OCI-LY7 (cell line): ENCODE measurements at regions not wholly inside any gene's neighbourhood (a gene's known extent, or its start where the extent isn't known, plus 50 kb on each side); places are given as distances from the start of the nearest gene placed in this dataset.

Experiments
- BruUV-seq: library from RNA; stranded (reverse); fragments of 400-500 nt; replicated peaks from 2 replicates; lab custom pipeline; 2021; lab: Mats Ljungman, UMichigan
- CTCF ChIA-PET: fragments of 300-600 bp; sonication (Branson Sonifier 250); formaldehyde crosslinking; loops from one replicate; lab custom pipeline; 2022; ENCODE audit warnings: antibody characterized with exemption; ENCODE audit not compliant: unreplicated experiment; lab: Charles Lee
- POLR2A ChIA-PET: fragments of 300-600 bp; sonication (Branson Sonifier 250); formaldehyde crosslinking; loops from one replicate; lab custom pipeline; 2022; ENCODE audit warnings: antibody characterized with exemption; lab: Charles Lee
- DNase-seq: peaks from one replicate; pipeline ENCODE4 v3.0.0-alpha.2; 2015; ENCODE audit warnings: low spot score
- H2AFZ ChIP-seq: fragments of 200-600 bp; sonication (generic), shearing (Covaris generic); 2 replicates; pipeline ENCODE4 v1.6.1; 2014; ENCODE audit warnings: mild to moderate bottlenecking, antibody characterized with exemption, low read length, moderate library complexity
- H3K27ac ChIP-seq: fragments of 200-600 bp; sonication (generic); 2 replicates; pipeline ENCODE4 v1.5.1; 2014; ENCODE audit warnings: mixed run types, low read depth, mild to moderate bottlenecking, moderate library complexity, low read length, inconsistent platforms; ENCODE audit not compliant: poor library complexity, severe bottlenecking
- H3K36me3 ChIP-seq: fragments of 200-600 bp; sonication (generic); 2 replicates; pipeline ENCODE4 v1.6.1; 2014; ENCODE audit warnings: mild to moderate bottlenecking, antibody characterized with exemption, low read length, moderate library complexity, mixed read lengths; ENCODE audit not compliant: insufficient read depth
- H3K4me1 ChIP-seq: fragments of 200-600 bp; sonication (generic); 2 replicates; pipeline ENCODE4 v1.5.1; 2014; ENCODE audit warnings: mild to moderate bottlenecking, low read length; ENCODE audit not compliant: insufficient read depth, poor library complexity, severe bottlenecking
- H3K4me2 ChIP-seq: fragments of 200-600 bp; sonication (generic); 2 replicates; pipeline ENCODE4 v1.6.1; 2014; ENCODE audit warnings: mild to moderate bottlenecking, low read length
- H3K4me3 ChIP-seq: fragments of 200-600 bp; sonication (generic); 2 replicates; pipeline ENCODE4 v1.5.1; 2014; ENCODE audit warnings: mild to moderate bottlenecking, low read depth, low read length; ENCODE audit not compliant: poor library complexity, severe bottlenecking
- H3K79me2 ChIP-seq: fragments of 200-600 bp; sonication (generic); 2 replicates; pipeline ENCODE4 v1.6.1; 2016; ENCODE audit warnings: low read depth, mild to moderate bottlenecking, low read length, moderate library complexity, mixed read lengths; ENCODE audit not compliant: insufficient read depth
- H3K9me2 ChIP-seq: fragments of 200-600 bp; sonication (generic); 2 replicates; pipeline ENCODE4 v1.6.1; 2016; ENCODE audit warnings: mild to moderate bottlenecking, low read length, mixed read lengths; ENCODE audit not compliant: insufficient read depth
- H3K9me3 ChIP-seq: fragments of 200-600 bp; sonication (generic); 2 replicates; pipeline ENCODE4 v1.6.1; 2014; ENCODE audit warnings: mild to moderate bottlenecking, mixed run types, low read length, mixed read lengths
- H4K20me1 ChIP-seq: fragments of 200-600 bp; sonication (generic); 2 replicates; pipeline ENCODE4 v1.6.1; 2014; ENCODE audit warnings: mild to moderate bottlenecking, antibody characterized with exemption, low read length, moderate library complexity, mixed read lengths; ENCODE audit not compliant: insufficient read depth
- EZH2phosphoT487 ChIP-seq: fragments of 200-600 bp; sonication (generic); IDR thresholded peaks from 2 replicates; pipeline ENCODE4 v1.6.1; 2018; ENCODE audit warnings: low read depth, borderline replicate concordance, mild to moderate bottlenecking, mixed run types, antibody characterized with exemption, low read length, moderate library complexity, mixed read lengths
- intact Hi-C: fragments of 100-400 bp; cut with micrococcal nuclease; formaldehyde crosslinking; loops from one replicate; pipeline ENCODE4 v1.10.0; 2022; ENCODE audit not compliant: unreplicated experiment
- TF ChIP-seq, protein P1 (sequence below): fragments of 200-600 bp; sonication (generic); conservative IDR thresholded peaks from 2 replicates; pipeline ENCODE4 v1.5.1; 2014; ENCODE audit warnings: mild to moderate bottlenecking, antibody characterized with exemption, low read length, moderate library complexity, mixed read lengths

GRCh38 chr2:181397331-181397730, 59.9 kb upstream of the ITGA4 start:
- H3K27ac ChIP-seq, result no peak overlapping the region
- intact Hi-C loops, result no loop called here
- BruUV-seq, result no TSS peak
- H3K79me2 ChIP-seq, result no peaks in the 10 kb centered on the region
- ChIA-PET CTCF (no interaction called here), POLR2A (interaction anchor here (1.0 to 2.0 kb wide), 4 partner anchors 10 to 86 kb away, joined by 4 to 8 read pairs (median 4); no protein-coding TSS in a partner anchor)
- H2AFZ ChIP-seq, result no peak overlapping the region
- no peaks in the 10 kb centered on the region for H3K36me3 ChIP-seq
- TF ChIP-seq, protein P1, sequence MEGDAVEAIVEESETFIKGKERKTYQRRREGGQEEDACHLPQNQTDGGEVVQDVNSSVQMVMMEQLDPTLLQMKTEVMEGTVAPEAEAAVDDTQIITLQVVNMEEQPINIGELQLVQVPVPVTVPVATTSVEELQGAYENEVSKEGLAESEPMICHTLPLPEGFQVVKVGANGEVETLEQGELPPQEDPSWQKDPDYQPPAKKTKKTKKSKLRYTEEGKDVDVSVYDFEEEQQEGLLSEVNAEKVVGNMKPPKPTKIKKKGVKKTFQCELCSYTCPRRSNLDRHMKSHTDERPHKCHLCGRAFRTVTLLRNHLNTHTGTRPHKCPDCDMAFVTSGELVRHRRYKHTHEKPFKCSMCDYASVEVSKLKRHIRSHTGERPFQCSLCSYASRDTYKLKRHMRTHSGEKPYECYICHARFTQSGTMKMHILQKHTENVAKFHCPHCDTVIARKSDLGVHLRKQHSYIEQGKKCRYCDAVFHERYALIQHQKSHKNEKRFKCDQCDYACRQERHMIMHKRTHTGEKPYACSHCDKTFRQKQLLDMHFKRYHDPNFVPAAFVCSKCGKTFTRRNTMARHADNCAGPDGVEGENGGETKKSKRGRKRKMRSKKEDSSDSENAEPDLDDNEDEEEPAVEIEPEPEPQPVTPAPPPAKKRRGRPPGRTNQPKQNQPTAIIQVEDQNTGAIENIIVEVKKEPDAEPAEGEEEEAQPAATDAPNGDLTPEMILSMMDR, result no peak
- no peak for TF ChIP-seq EZH2phosphoT487
- peaks cover 14% of the 10 kb centered on the region for H3K4me1 ChIP-seq
- H3K9me3 ChIP-seq, result no peaks in the 10 kb centered on the region
- no peaks in the 10 kb centered on the region for H4K20me1 ChIP-seq
- no peak overlapping the region for H3K4me2 ChIP-seq
- no peaks in the 10 kb centered on the region for H3K9me2 ChIP-seq
- no peak overlapping the region for H3K4me3 ChIP-seq
- no peak for DNase-seq

DNA sequence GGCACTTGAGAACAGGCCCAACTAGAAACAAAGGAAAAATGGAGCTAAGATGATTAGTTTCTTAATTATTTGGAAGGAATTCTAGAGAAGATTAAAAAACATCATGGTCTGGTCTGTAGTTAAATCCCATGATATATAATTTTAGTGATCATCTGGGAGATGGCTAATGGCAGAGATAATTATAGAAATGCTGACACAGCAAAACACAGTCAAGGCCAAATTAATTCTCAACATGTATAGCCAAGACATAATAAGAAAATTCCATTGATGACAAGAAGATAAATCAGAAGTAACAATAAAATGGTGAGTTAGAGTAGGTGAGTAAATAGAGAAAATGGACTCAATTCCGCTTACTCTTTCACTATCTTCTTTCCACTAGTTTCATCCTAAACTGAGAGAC, 59.2 kb upstream of the ITGA4 start:
- ChIA-PET POLR2A (interaction anchor here (0.6 to 2.0 kb wide), 9 partner anchors 8 to 90 kb away, joined by 3 to 8 read pairs (median 4); no protein-coding TSS in a partner anchor), CTCF (no interaction called here)
- no TSS peak for BruUV-seq
- no peak overlapping the region for H2AFZ ChIP-seq
- TF ChIP-seq, protein P1, result no peak
- no peak for TF ChIP-seq EZH2phosphoT487
- intact Hi-C loops, result no loop called here
- no peak overlapping the region for H3K4me2 ChIP-seq
- no peak overlapping the region for H3K4me3 ChIP-seq
- no peak for DNase-seq
- no peaks in the 10 kb centered on the region for H4K20me1 ChIP-seq
- no peaks in the 10 kb centered on the region for H3K9me3 ChIP-seq
- no peaks in the 10 kb centered on the region for H3K9me2 ChIP-seq
- H3K4me1 ChIP-seq, result peaks cover 14% of the 10 kb centered on the region
- no peak overlapping the region for H3K27ac ChIP-seq
- H3K79me2 ChIP-seq, result no peaks in the 10 kb centered on the region
- no peaks in the 10 kb centered on the region for H3K36me3 ChIP-seq

DNA sequence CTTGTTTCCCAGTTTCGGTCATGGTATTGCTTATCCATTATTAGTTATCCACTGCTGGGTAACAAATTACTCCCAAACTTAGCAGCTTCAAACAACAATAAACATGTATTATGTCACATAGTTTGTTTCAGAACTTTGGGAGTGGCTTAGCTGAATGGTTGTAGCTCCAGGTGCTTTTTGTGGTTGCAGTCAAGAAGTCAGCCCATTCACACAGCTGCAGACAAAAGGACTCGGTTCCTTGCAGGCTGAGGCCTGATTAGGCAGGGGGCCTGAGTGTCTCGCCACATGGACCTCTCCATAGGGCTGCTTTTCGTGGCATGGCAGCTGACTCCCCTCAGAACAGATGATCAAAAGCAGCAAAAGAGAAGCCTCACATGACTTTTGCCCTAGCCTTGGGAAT, 58.2 kb upstream of the ITGA4 start:
- DNase-seq, result peak; percentile 33
- intact Hi-C loops, result no loop called here
- Histone ChIP-seq H3K9me2 (no peaks in the 10 kb centered on the region), H3K36me3 (no peaks in the 10 kb centered on the region), H3K9me3 (no peaks in the 10 kb centered on the region), H3K4me2 (no peak overlapping the region), H2AFZ (no peak overlapping the region), H3K4me3 (no peak overlapping the region), H3K27ac (no peak overlapping the region), H4K20me1 (no peaks in the 10 kb centered on the region), H3K4me1 (peaks cover 9% of the 10 kb centered on the region), H3K79me2 (no peaks in the 10 kb centered on the region)
- ChIA-PET CTCF (interaction anchor here (0.6 kb wide), 1 partner anchor 56 kb away, joined by 3 read pairs; no protein-coding TSS in a partner anchor), POLR2A (interaction anchor here (0.6 to 2.0 kb wide), 12 partner anchors 8 to 1923 kb away, joined by 3 to 8 read pairs (median 4); no protein-coding TSS in a partner anchor)
- TF ChIP-seq EZH2phosphoT487, result no peak
- no TSS peak for BruUV-seq
